Fibroblast of upper back skin (primary cell): ENCODE measurements at regions not wholly inside any gene's neighbourhood (a gene's known extent, or its start where the extent isn't known, plus 50 kb on each side); places are given as distances from the start of the nearest gene placed in this dataset.
"Not testable (repeated sequence)": the region's sequence is repeated elsewhere in the genome, so short reads cannot be mapped to it uniquely, and the experiment has no call there.

Experiments
- DNase-seq: peaks from one replicate; pipeline ENCODE4 v3.0.0-alpha.2; 2013

GRCh38 chr13:80168089-80168850, 172.7 kb downstream of the SPRY2 start:
- DNase-seq = peak; percentile 58

GRCh38 chr13:80166352-80166751, 174.6 kb downstream of the SPRY2 start:
- DNase-seq = no peak

GRCh38 chr13:80164462-80164861, 176.5 kb downstream of the SPRY2 start:
- DNase-seq = peak; percentile 66

- peak; percentile 40 for DNase-seq
Observed at GRCh38 chr13:80161896-80162295, 179.0 kb downstream of the SPRY2 start.

GRCh38 chr13:80161219-80161618, 179.7 kb downstream of the SPRY2 start:
- DNase-seq = no peak

GRCh38 chr13:80160110-80160509, 180.8 kb downstream of the SPRY2 start:
- DNase-seq = no peak

- DNase-seq = peak; percentile 68
Observed at GRCh38 chr13:80157261-80157932, 183.5 kb downstream of the SPRY2 start.

GRCh38 chr13:80152142-80152541, 188.8 kb downstream of the SPRY2 start:
- not testable (repeated sequence) for DNase-seq

GRCh38 chr13:80151016-80151415, 189.9 kb downstream of the SPRY2 start:
- no peak for DNase-seq

- DNase-seq = no peak
Observed at GRCh38 chr13:80149736-80150135, 191.2 kb downstream of the SPRY2 start.

GRCh38 chr13:80145171-80145690, 195.7 kb downstream of the SPRY2 start:
- no peak for DNase-seq

GRCh38 chr13:80144493-80144892, 196.4 kb downstream of the SPRY2 start:
- DNase-seq = no peak

GRCh38 chr13:80141123-80141849, 199.6 kb downstream of the SPRY2 start:
- DNase-seq = peak; percentile 96

- DNase-seq = peak; percentile 29
Observed at GRCh38 chr13:80140685-80141084, 200.2 kb downstream of the SPRY2 start.

- DNase-seq = no peak
Observed at GRCh38 chr13:80139196-80139595, 201.7 kb downstream of the SPRY2 start.

GRCh38 chr13:80137994-80138393, 202.9 kb downstream of the SPRY2 start:
- DNase-seq = no peak

- no peak for DNase-seq
Observed at GRCh38 chr13:80134346-80134745, 206.6 kb downstream of the SPRY2 start.

- no peak for DNase-seq
Observed at GRCh38 chr13:80133631-80134261, 207.2 kb downstream of the SPRY2 start.

GRCh38 chr13:80132741-80133601, 208.0 kb downstream of the SPRY2 start:
- DNase-seq = peak; percentile 29

- DNase-seq = peak; percentile 28
Observed at GRCh38 chr13:80131204-80131603, 209.7 kb downstream of the SPRY2 start.

- DNase-seq = no peak
Observed at GRCh38 chr13:80126389-80127068, 214.4 kb downstream of the SPRY2 start.
